ENCODE measurements at regions not wholly inside any gene's neighbourhood (a gene's known extent, or its start where the extent isn't known, plus 50 kb on each side); places are given as distances from the start of the nearest gene placed in this dataset.

GRCh38 chr14:105665247-105665950 is 139.0 kb downstream of the TMEM121 start:
- TF ChIP-seq, protein P1, sequence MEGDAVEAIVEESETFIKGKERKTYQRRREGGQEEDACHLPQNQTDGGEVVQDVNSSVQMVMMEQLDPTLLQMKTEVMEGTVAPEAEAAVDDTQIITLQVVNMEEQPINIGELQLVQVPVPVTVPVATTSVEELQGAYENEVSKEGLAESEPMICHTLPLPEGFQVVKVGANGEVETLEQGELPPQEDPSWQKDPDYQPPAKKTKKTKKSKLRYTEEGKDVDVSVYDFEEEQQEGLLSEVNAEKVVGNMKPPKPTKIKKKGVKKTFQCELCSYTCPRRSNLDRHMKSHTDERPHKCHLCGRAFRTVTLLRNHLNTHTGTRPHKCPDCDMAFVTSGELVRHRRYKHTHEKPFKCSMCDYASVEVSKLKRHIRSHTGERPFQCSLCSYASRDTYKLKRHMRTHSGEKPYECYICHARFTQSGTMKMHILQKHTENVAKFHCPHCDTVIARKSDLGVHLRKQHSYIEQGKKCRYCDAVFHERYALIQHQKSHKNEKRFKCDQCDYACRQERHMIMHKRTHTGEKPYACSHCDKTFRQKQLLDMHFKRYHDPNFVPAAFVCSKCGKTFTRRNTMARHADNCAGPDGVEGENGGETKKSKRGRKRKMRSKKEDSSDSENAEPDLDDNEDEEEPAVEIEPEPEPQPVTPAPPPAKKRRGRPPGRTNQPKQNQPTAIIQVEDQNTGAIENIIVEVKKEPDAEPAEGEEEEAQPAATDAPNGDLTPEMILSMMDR (IDR thresholded peaks at IDR 0.05): no peak
- TF ChIP-seq POLR2A (IDR thresholded peaks at IDR 0.05): no peak
